GM19395 (cell line): ENCODE measurements at regions not wholly inside any gene's neighbourhood (a gene's known extent, or its start where the extent isn't known, plus 50 kb on each side); places are given as distances from the start of the nearest gene placed in this dataset.

Experiments used
- ATAC-seq: cut with Tn5 transposase; IDR thresholded peaks from one replicate; pipeline ENCODE4 v1.9.1; 2021; ENCODE audit warnings: mild to moderate bottlenecking, moderate library complexity; ENCODE audit not compliant: unreplicated experiment

- no peak for ATAC-seq
Observed at GRCh38 chr16:9185381-9185780, 93.9 kb downstream of the HAPSTR1 start.

- ATAC-seq: no peak
Observed at GRCh38 chr16:9186061-9186460, 94.6 kb downstream of the HAPSTR1 start.

- no peak for ATAC-seq
Observed at GRCh38 chr16:9188721-9189120, 97.3 kb downstream of the HAPSTR1 start.

GRCh38 chr16:9191274-9191850 lies 99.9 kb downstream of the HAPSTR1 start:
- ATAC-seq: no peak

GRCh38 chr16:9192746-9193145 lies 101.3 kb downstream of the HAPSTR1 start:
- ATAC-seq: no peak

- ATAC-seq: no peak
Observed at GRCh38 chr16:9195287-9195686, 103.8 kb downstream of the HAPSTR1 start.

GRCh38 chr16:9197957-9198661 lies 106.7 kb downstream of the HAPSTR1 start:
- ATAC-seq: no peak

- ATAC-seq: no peak
Observed at GRCh38 chr16:9199311-9199710, 107.9 kb downstream of the HAPSTR1 start.

GRCh38 chr16:9199751-9200150 lies 108.3 kb downstream of the HAPSTR1 start:
- no peak for ATAC-seq

- no peak for ATAC-seq
Observed at GRCh38 chr16:9203956-9204355, 112.5 kb downstream of the HAPSTR1 start.

GRCh38 chr16:9205661-9206060 lies 114.2 kb downstream of the HAPSTR1 start:
- no peak for ATAC-seq

- ATAC-seq: no peak
Observed at GRCh38 chr16:9206156-9206555, 114.7 kb downstream of the HAPSTR1 start.

GRCh38 chr16:9212621-9213020 lies 121.2 kb downstream of the HAPSTR1 start:
- ATAC-seq: no peak

GRCh38 chr16:9219813-9220212 lies 128.4 kb downstream of the HAPSTR1 start:
- ATAC-seq: no peak

- no peak for ATAC-seq
Observed at GRCh38 chr16:9225527-9226316, 134.3 kb downstream of the HAPSTR1 start.

- no peak for ATAC-seq
Observed at GRCh38 chr16:9226924-9227323, 135.5 kb downstream of the HAPSTR1 start.

GRCh38 chr16:9231039-9231438 lies 139.6 kb downstream of the HAPSTR1 start:
- ATAC-seq: no peak

- no peak for ATAC-seq
Observed at GRCh38 chr16:9232102-9232770, 140.8 kb downstream of the HAPSTR1 start.

GRCh38 chr16:9235867-9236266 lies 144.4 kb downstream of the HAPSTR1 start:
- no peak for ATAC-seq

- no peak for ATAC-seq
Observed at GRCh38 chr16:9236319-9236718, 144.9 kb downstream of the HAPSTR1 start.

GRCh38 chr16:9238346-9238745 lies 146.9 kb downstream of the HAPSTR1 start:
- no peak for ATAC-seq
